ENCODE measurements at regions not wholly inside any gene's neighbourhood (a gene's known extent, or its start where the extent isn't known, plus 50 kb on each side); places are given as distances from the start of the nearest gene placed in this dataset.

DNA sequence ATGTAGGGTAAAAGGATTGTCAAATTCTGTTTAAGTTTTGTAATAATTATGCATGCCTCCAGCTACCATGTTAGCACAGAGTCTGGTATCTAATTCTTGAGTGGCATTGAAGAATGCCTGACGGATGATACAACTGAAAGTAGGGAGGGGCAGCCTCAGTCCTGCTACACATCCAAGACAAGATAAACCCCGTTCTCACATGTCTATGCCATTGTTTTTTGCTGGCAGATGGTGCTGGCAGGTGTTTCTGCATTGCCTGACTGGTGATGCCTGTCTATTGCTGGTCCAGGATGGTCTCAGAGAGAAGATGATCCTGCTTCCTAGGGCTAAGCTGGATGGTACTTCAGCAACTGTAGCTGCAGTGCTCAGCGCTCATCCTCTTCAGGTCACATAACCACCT lies 245.8 kb upstream of the NAV3 start:
- no peak for FAIRE-seq
- no peak for DNase-seq (ENCODE audit: low spot score in 2 of 2)

DNA sequence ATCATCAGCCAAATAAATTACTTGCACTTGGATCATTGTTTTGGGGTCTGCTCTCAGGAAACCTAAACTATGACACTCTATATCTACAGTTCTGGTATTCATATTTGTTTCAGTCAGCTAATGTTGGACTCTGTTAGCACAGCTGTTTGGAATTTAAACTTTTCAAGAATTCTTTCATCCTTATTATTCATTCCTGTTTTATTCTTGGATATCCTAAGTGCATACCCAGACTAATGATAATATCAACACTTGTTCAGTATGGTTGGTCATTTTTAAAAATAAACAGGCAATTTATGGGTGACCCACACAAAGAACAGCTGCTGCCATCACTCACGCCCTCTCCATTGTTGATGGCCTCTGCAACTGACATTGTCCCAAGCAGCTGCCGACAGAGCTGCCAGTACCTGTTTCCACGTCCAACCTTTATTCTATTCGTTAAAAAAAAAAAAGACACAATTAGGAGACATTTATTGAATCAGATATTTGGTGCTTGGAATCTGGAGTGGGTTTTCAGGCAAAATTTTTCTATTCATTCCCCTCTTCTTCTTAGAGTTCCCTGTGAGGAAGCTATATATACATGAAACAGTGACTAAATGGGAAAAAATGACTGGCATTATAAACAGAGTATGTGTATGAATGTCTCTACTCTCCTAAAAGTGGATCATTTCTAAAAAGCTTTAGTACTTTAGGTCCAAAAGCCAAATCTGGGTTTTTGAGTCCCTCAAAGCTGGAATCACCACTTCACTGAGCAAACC lies 252.1 kb upstream of the NAV3 start:
- FAIRE-seq (no peak), DNase-seq (ENCODE audit: low spot score in 2 of 2) (no peak)

DNA sequence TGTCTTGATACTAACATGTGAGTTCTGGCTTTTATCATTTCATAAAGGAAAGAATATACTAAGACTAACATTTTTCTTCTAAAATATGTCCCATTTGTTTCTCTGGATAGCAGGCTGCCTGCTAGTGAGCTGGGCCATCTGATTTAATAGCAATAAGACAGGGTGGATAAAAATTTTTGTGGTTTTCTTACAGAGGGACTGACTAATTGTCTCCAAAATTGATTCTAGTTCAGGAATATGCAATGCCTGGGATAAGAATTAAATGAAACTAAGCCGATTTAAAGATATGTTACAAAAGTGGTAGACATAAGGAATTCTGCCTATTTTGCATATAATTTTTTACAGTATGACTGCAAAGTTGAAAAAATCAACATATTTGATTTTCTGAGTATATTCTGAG lies 252.9 kb upstream of the NAV3 start:
- DNase-seq (ENCODE audit: low spot score in 2 of 2): no peak
- FAIRE-seq: no peak

DNA sequence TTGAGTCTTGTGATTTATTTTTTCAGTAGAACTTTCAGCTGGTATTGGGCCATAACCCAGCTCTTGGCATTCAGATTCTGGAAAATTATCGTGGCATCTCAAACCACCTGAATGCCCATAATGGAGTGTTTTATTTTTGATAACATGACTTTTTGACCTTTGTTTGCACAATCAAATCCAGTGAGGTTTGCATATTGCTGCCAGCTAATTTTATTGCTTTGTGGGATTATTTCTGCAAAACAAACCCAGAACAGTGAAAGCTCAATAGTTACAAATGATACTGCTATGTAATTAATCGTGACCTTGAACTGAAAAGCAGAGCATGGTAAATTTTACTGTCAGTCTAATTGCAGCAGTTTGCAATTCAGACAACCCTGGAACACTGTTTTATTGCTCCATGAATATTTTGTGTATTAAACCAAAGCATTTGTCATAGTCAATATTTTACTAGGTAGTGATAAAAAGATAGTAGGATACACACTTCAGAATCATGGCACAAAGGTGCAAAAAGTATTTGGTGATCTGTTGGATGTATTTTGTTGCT lies 255.2 kb upstream of the NAV3 start:
- no peak for FAIRE-seq
- DNase-seq (ENCODE audit: low spot score in 2 of 2): no peak

DNA sequence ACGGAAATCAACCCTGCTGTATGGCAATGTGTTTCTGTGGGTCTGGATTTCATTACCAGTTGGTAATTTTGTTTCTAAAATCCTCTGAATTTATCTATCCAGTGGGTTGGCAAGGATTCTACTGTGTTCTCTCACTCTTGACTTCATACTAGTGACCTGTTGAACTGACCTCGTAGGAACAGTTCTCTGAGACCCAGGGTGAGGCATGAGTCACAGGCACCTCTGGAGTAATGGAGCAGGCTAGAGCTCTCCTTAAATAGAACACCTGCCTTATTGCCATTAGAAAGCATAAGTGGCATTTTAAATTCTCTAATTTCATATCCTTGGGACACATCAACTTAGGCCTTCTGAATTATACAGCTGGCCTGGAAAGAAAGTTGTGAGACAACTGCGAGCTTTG lies 258.3 kb upstream of the NAV3 start:
- DNase-seq (ENCODE audit: low spot score in 2 of 2): no peak
- FAIRE-seq: no peak

DNA sequence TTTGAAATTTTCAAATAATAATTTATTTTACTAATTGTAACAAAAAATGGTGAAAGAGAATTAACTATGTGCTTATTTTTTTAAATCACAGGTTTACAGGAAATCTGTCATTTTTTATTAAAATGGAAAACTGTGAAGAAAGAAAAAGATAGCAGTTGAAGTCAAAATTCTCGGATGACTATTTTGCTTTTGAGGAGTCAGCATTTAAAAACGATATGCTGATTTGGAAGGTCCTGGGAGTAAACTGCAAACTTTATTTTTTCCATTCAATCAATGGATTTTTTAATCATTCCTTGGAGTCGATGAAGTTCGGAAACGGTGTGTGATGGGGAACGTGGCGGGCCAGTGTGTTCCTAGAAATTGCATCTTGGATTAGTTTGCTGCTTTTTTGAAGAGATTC lies 258.9 kb upstream of the NAV3 start:
- no peak for FAIRE-seq
- DNase-seq (ENCODE audit: low spot score in 2 of 2): no peak

DNA sequence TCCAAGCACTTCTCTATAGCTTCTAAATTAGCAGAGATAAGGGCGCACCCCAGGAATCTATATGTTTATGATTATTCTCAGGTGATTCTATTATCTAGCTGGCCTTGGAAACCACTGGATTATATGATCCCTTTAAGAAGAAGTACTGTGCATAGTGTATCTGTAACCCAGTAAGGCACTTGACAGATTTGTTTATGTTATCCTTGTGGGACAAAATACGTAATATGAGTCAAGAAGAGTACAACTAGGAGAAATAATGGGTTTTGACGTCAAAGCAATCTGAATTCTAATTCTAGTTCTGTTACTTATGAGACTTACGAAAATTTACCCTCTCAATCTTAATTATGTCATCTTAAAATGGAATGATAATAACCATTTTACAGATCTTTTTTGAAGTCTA lies 259.6 kb upstream of the NAV3 start:
- DNase-seq (ENCODE audit: low spot score in 2 of 2): no peak
- FAIRE-seq: no peak

DNA sequence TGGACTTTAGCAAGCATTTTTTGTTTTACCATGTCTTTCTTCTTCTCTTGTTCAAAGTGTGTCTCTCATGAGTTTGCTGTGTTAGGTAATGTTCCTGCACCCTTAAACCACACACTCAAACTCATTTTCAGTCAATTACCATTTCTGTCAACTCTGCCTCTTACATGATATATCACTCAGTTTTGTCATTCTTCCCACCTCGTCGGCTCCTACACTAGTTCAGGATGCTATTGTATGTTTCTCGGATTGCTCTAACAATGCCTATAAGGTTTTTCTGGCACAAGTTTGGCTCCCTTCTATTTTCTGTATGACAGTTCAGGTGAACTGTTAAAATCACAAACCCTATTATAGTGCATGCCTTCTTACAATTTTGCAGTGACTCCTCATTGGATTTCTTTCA lies 260.8 kb upstream of the NAV3 start:
- FAIRE-seq (no peak), DNase-seq (ENCODE audit: low spot score in 2 of 2) (no peak)

DNA sequence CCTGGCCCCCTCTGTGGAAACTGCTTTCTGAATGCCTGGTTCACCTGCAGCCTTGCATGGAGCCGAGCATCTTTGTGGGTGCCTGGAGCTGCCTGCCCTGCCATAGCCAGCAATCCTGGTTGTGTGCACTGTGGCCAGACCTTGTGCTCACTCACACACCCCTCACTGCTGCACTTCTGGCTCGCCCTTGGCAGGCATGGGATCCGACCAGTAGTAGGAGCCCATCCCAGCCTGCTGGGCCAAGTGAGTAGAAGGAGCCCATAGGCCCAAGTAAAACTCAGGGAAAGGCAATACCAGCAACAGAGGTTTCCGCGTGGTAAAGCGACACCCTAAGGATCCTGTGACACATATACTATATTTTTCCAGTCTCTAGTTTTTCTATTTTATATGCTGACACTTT lies 270.0 kb upstream of the NAV3 start:
- no peak for FAIRE-seq

DNA sequence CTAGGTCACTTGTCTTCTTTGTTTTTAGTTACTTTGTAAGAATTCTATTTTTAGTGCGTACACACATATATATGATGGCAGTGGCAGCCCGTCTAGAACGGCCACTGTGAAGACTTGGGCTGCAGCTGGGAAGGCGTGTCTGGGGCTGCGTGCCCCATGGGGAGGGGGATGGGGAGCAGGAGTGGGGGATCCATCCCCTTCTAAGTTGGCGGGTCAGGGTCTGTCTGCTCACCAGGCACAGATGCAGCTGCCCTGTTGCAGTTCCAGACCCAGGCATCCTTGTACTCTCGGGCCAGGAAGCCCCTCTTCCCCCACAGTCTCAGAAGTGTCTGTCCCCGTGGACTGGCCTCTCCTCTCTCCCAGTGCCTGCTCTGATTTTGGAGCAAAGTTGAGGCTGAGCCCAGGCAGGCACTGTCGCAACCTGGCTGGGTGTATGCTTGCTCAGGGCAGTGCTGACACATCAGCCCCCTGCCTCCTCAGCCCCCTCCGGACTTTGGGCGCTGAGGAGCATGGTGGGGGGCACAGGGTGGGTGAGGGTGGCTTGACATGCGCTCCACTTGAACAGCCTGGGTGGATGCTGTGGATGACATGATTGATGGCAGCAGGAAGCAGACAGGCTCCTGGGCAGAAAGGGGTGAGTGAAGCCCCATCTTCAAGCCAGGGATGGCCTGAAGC lies 271.2 kb upstream of the NAV3 start:
- FAIRE-seq: no peak

More for the DNA sequence above, 270.0 kb upstream of the NAV3 start:
- no peak for DNase-seq (ENCODE audit: low spot score in 2 of 2)

DNA sequence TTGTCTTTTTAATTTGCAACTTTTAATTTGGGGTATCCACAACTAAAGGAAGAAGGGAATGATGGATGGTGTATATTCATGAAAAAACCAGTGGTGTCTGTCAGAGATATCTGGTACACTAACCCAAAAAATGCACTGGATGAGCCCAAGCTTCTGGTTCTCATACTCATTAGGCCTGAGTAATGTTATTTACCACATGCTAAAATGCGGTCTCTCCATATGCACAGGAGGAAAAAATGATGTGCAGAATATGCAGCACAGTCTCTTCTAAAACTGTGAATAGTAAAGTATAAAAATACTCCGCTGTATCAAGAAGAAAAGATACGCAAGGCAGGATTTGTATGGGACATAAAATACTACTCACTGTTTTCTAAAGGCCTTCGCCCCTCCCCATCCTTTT lies 275.6 kb upstream of the NAV3 start:
- FAIRE-seq: no peak

More for the DNA sequence above, 271.2 kb upstream of the NAV3 start:
- DNase-seq (ENCODE audit: low spot score in 2 of 2): no peak

DNA sequence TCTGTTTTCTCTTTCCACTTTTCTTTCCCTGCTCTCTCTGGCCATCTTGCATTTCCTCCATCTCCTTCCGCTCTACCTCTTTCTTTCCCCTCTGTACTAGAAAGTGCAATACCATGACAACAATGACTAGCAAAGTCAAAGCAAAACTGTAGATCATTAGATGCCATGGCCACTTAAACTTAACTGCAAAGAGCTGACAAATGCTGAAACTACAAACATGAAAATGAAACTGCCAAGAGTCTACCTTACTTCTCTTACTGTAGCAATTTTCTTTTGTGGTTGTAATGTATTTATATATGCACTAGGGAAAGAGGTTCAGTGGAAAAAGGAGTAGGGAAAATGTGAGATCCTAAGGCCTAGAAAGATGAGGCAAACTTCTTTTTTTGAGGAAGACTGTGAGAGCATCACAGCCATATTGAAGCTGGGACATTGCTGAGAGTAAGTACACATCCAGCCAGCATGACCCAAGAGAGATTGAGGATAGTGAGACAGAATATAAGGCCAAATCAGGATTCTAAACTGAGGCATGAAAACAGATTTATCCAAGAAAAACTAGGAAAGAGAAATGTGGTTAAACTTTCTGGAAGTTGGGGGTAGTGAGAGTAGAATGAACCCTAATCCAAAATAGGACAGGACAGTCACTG lies 276.6 kb upstream of the NAV3 start:
- DNase-seq (ENCODE audit: low spot score in 2 of 2): no peak
- FAIRE-seq: no peak

More for the DNA sequence above, 275.6 kb upstream of the NAV3 start:
- DNase-seq (ENCODE audit: low spot score in 2 of 2): no peak

DNA sequence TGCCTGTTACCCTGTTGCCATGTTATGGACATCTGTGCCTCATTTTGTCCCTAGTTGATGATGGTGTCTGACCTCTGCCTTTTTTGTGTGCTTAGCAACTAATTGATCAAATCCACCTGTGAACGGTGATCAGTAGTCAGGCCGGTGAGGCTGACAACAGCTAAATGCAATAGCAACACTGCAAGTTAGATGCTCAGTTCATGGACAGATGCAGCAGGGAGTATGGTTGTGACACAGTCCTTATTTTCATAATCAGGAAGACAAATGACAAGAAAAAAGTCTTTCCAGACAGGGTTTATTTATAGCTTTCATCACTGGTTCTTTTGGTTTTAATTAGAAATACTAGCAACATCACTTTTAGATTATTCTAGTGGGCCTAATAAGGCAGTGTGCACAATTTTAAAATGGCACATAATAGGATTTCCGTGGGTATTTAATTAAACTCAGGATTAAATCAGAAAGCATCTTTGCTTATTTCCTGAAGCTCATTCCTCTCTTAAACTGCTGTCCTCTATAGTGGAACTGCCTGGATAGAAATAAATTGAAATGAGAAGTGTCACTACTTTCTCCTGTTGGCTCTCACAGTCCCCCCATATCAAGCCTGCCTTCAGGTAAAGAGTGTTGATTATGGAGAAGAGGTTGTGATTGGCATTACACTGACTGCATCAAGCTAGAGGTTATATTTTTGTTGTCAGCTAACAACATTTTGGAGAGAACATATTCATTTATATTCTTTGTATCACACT lies 281.1 kb upstream of the NAV3 start:
- FAIRE-seq (no peak), DNase-seq (ENCODE audit: low spot score in 2 of 2) (no peak)

DNA sequence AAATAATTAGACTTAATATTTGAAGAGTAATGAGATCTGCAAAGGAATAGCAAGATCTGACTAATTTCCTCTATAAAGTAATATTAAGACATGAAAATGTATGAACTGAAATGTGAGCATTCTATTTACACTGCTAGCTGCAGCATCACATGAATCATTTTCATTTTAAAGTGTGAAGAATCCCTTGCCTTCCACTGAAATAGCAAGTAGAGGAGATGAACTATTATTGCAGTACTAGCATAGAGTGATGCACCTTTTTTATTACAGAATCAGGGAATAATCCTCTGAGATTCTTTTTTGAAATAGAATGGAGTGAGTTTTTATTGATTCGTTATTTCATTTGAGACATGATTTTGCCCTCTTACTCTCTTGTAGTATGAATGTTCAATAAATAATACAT lies 281.9 kb upstream of the NAV3 start:
- FAIRE-seq: no peak
- DNase-seq (ENCODE audit: low spot score in 2 of 2): no peak

DNA sequence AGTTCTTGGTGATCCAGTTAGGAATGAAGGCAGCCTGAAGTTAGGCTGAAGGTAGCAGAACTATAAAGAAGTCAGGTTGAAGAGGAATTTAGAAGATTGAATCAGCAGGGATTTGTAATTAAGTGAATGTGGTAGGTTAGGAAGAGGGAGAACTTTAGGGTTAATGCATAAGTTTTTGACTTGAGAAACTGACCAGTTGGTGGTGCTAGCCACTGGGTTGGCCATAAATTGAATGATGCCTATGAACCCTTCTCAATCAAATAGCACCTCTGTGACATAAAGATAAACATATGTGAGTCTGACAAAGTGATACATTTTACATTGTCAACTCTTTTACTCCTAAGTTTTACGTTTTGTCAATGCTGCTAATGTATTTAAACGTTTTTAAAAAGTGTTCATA lies 290.6 kb upstream of the NAV3 start:
- DNase-seq (ENCODE audit: low spot score in 2 of 2) (no peak), FAIRE-seq (no peak)

DNA sequence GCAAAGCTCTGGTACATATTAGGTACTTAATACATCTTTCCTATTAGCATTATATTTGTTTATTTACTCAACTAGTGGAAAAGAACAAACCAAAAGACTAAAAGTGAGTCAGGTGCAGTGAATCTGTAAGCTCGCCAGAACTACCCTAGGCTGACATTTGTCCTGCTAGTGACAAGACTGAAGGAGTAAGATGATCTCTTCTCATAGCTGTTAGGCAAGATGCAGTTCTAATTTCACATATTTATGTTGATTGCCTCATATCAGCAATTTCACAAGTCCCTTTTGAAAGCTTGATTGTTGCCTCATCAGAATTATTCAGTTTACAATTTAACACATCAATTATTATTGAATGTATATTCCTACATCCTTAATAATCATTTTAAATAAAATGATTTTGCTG lies 293.0 kb upstream of the NAV3 start:
- DNase-seq (ENCODE audit: low spot score in 2 of 2) (no peak), FAIRE-seq (no peak)

DNA sequence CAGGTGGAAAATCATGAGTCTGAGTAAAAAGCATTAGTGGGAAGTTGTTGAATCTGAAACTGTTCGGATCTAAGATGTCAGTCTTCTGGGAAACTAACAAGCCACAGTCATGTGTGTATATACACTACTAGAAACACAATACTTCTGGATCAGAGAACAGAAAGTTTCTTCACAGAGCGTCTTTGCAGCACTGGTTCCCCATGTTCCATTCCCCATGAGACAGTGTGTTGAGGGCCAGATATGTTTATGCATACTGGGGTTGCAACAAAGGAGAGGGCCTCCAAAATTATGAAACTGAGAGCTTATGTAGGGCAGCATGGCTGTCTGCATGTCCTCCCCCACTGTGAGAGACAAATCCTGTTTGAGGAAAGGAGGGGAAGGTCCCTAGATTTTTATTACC lies 295.0 kb upstream of the NAV3 start:
- FAIRE-seq (no peak), DNase-seq (ENCODE audit: low spot score in 2 of 2) (no peak)

DNA sequence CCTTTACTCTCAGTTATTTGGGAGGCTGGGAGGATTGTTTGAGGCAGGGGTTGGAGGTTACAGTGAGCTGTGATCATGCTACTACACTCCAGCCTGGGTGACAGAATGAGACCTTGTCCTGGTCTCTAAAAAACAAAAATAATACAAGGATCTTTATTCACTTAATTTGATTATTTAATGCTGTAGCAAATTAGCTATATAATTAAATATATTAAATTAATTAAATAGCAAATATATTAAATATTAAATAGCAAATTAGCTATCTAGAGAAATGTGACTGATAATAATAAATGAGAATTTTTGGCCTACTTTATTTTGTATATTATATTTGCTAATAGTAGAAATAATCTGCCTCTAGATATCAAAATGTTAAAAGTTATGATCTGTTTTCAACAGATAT lies 298.8 kb upstream of the NAV3 start:
- FAIRE-seq (peak; percentile 19), DNase-seq (ENCODE audit: low spot score in 2 of 2) (no peak)

DNA sequence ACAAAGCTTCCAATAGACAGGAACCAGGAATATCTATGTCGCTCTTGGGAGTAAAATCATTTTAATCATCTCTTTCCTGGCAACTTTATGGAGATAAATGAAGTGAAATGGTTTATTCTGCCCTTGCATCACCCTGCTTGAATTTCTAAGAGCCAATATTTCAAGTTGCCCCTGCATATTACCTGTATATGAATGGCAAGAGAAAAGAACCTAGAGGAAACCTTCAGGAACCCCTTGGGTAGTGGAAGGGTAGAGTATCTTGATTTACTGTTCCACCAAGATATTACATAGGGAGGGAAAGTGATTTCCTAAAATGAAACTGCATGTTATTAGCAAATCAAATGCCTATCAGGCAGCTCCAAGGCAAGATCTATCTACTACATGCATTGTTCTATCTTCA lies 308.4 kb upstream of the NAV3 start:
- DNase-seq (ENCODE audit: low spot score in 2 of 2): no peak
- no peak for FAIRE-seq

DNA sequence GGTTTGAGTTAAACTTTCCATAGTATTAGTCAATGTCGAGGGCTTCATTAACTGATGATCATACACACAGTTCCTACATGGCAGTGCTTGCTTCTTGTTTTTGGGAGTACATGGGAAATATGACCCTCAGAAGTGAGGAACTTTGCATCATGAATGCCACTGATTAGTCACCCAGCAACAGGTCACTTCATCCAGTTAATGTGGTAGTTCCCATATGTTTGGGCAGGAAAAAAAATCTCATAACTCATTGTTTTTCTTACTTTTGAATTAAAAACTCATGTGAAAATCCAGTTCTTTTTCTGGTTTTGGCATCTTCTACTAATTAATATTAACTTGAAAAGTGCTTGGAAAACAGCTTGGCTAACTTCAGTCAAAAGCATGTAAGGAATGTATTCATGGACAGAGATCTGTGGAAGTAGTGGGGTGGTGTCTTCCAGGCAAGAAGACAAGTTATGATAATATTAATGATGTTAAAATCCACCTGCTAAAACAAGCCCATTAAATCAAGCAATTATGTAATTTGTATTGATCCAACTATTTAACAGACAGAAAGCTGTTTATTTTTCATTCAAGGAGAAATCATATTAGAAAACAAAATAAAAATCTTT lies 309.1 kb upstream of the NAV3 start:
- DNase-seq (ENCODE audit: low spot score in 2 of 2): no peak
- no peak for FAIRE-seq

Data from frontal cortex (tissue), 3 donors.